Mucosa of descending colon (tissue), 3 donors: ENCODE measurements at regions not wholly inside any gene's neighbourhood (a gene's known extent, or its start where the extent isn't known, plus 50 kb on each side); places are given as distances from the start of the nearest gene placed in this dataset.

Source experiments
- ATAC-seq: fragments of 200-7000 bp; cut with Tn5 transposase; one replicate; pipeline ENCODE4 v1.9.1; 2020; ENCODE audit warnings: mild to moderate bottlenecking, moderate library complexity
- DNase-seq, 3 donors: peaks; one replicate each; pipeline ENCODE4 v3.0.0-alpha.2; 2020
- H3K36me3 ChIP-seq: fragments of 200-600 bp; one replicate; pipeline ENCODE4 v1.8.0; 2021; ENCODE audit warnings: low read depth, mild to moderate bottlenecking
- H3K4me1 ChIP-seq: fragments of 200-600 bp; one replicate; pipeline ENCODE4 v1.8.0; 2021; ENCODE audit warnings: low read depth, mild to moderate bottlenecking
- H3K4me3 ChIP-seq: fragments of 200-600 bp; one replicate; pipeline ENCODE4 v1.8.0; 2021; ENCODE audit warnings: mild to moderate bottlenecking
- H3K9me3 ChIP-seq: fragments of 200-600 bp; one replicate; pipeline ENCODE4 v1.8.0; 2021; ENCODE audit warnings: mild to moderate bottlenecking
- CTCF ChIP-seq: fragments of 200-600 bp; IDR thresholded peaks from one replicate; pipeline ENCODE4 v1.8.0; 2022; ENCODE audit warnings: antibody characterized with exemption, mild to moderate bottlenecking
- intact Hi-C, 2 donors: fragments of 100-400 bp; cut with DNase I in 1 of 2; cut with micrococcal nuclease in 1 of 2; formaldehyde crosslinking; loops; one replicate each; pipeline versions ENCODE4 v1.11.0 to v1.11.1; 2022; cut with DNase I, micrococcal nuclease
- donor health status: DM: no; HTN: no; CAD: no; lungs with moderate emphysema.
- donor health status: DM: no; HTN: no; CAD: no.
- donor health status: DM: no; HTN: yes; CAD: no.

- ATAC-seq (no peak), DNase-seq (no peak)
- TF ChIP-seq CTCF: no peak
- Histone ChIP-seq H3K9me3 (peaks cover 6% of the 10 kb centered on the region), H3K4me3 (no peak overlapping the region), H3K36me3 (no peaks in the 10 kb centered on the region), H3K4me1 (no peaks in the 10 kb centered on the region)
- intact Hi-C loops: no loop called here
These were observed 1063.9 kb downstream of the PLA2G4A start for GRCh38 chr1:187892683-187893039.

GRCh38 chr1:187893471-187893870 lies 1064.7 kb downstream of the PLA2G4A start:
- ATAC-seq (no peak), DNase-seq (no peak)
- H3K4me3 ChIP-seq: no peak overlapping the region
- intact Hi-C loops: no loop called here
- peaks cover 6% of the 10 kb centered on the region for H3K9me3 ChIP-seq
- no peak for TF ChIP-seq CTCF
- H3K36me3 ChIP-seq: no peaks in the 10 kb centered on the region
- H3K4me1 ChIP-seq: no peaks in the 10 kb centered on the region

GRCh38 chr1:187894349-187894748 lies 1065.6 kb downstream of the PLA2G4A start:
- Histone ChIP-seq H3K4me3 (no peak overlapping the region), H3K4me1 (no peaks in the 10 kb centered on the region), H3K9me3 (peaks cover 6% of the 10 kb centered on the region), H3K36me3 (no peaks in the 10 kb centered on the region)
- intact Hi-C loops: no loop called here
- DNase-seq: no peak
- no peak for TF ChIP-seq CTCF
- no peak for ATAC-seq

- no peak overlapping the region for H3K4me3 ChIP-seq
- no peak for TF ChIP-seq CTCF
- ATAC-seq (no peak), DNase-seq (no peak)
- no peaks in the 10 kb centered on the region for H3K4me1 ChIP-seq
- intact Hi-C loops: no loop called here
- H3K36me3 ChIP-seq: no peaks in the 10 kb centered on the region
- peaks cover 2% of the 10 kb centered on the region for H3K9me3 ChIP-seq
These were observed 1074.5 kb downstream of the PLA2G4A start for GRCh38 chr1:187903223-187903622.

- ATAC-seq: no peak
- intact Hi-C loops: no loop called here
- no peak for DNase-seq
- H3K36me3 ChIP-seq: no peaks in the 10 kb centered on the region
- TF ChIP-seq CTCF: no peak
- H3K4me3 ChIP-seq: no peak overlapping the region
- H3K9me3 ChIP-seq: peaks cover 5% of the 10 kb centered on the region
- no peaks in the 10 kb centered on the region for H3K4me1 ChIP-seq
These were observed 1080.6 kb downstream of the PLA2G4A start for GRCh38 chr1:187909382-187909781.

- ATAC-seq (no peak), DNase-seq (no peak)
- no peak overlapping the region for H3K4me3 ChIP-seq
- no peak for TF ChIP-seq CTCF
- intact Hi-C loops: no loop called here
- H3K4me1 ChIP-seq: no peaks in the 10 kb centered on the region
- peaks cover 5% of the 10 kb centered on the region for H3K9me3 ChIP-seq
- H3K36me3 ChIP-seq: no peaks in the 10 kb centered on the region
These were observed 1083.1 kb downstream of the PLA2G4A start for GRCh38 chr1:187911820-187912219.
